Activated T-helper 17 cell treated with anti-CD3 and anti-CD28 coated beads, Interleukin-2, amount 50 U/mL, for 72 hours (primary cell): ENCODE measurements at regions not wholly inside any gene's neighbourhood (a gene's known extent, or its start where the extent isn't known, plus 50 kb on each side); places are given as distances from the start of the nearest gene placed in this dataset.
"Not testable (repeated sequence)": the region's sequence is repeated elsewhere in the genome, so short reads cannot be mapped to it uniquely, and the experiment has no call there.

Source experiments
- ATAC-seq: fragments of 150-1000 bp; cut with Tn5 transposase; replicated peaks from 2 replicates; pipeline ENCODE4 v1.10.0; 2021; ENCODE audit warnings: mild to moderate bottlenecking, moderate library complexity
- H3K27ac Mint-ChIP-seq: one replicate; pipeline ENCODE4 v1.8.0; 2022; ENCODE audit warnings: mixed read lengths
- H3K27me3 Mint-ChIP-seq: one replicate; pipeline ENCODE4 v1.8.0; 2022; ENCODE audit warnings: mixed read lengths
- H3K36me3 Mint-ChIP-seq: one replicate; pipeline ENCODE4 v1.8.0; 2022; ENCODE audit warnings: low read depth, mild to moderate bottlenecking, mixed read lengths
- H3K4me1 Mint-ChIP-seq: one replicate; pipeline ENCODE4 v1.8.0; 2022; ENCODE audit warnings: mixed read lengths
- H3K4me3 Mint-ChIP-seq: one replicate; pipeline ENCODE4 v1.8.0; 2022; ENCODE audit warnings: mild to moderate bottlenecking, mixed read lengths
- H3K9me3 Mint-ChIP-seq: one replicate; pipeline ENCODE4 v1.8.0; 2022; ENCODE audit warnings: mixed read lengths

- no peak overlapping the region for H3K27ac Mint-ChIP-seq
- no peaks in the 10 kb centered on the region for H3K9me3 Mint-ChIP-seq
- ATAC-seq, result no peak
- no peak overlapping the region for H3K4me3 Mint-ChIP-seq
- H3K36me3 Mint-ChIP-seq, result no peaks in the 10 kb centered on the region
- no peaks in the 10 kb centered on the region for H3K4me1 Mint-ChIP-seq
- no peaks in the 10 kb centered on the region for H3K27me3 Mint-ChIP-seq
These were observed 832.3 kb downstream of the RAB28 start for GRCh38 chr4:12651876-12652275.

GRCh38 chr4:12645732-12646131 is 838.4 kb downstream of the RAB28 start:
- no peak for ATAC-seq
- Mint-ChIP-seq H3K4me3 (no peak overlapping the region), H3K27me3 (peaks cover 4% of the 10 kb centered on the region), H3K9me3 (peaks cover 3% of the 10 kb centered on the region), H3K4me1 (no peaks in the 10 kb centered on the region), H3K36me3 (no peaks in the 10 kb centered on the region), H3K27ac (no peak overlapping the region)

- no peak overlapping the region for H3K4me3 Mint-ChIP-seq
- no peaks in the 10 kb centered on the region for H3K4me1 Mint-ChIP-seq
- peaks cover 3% of the 10 kb centered on the region for H3K9me3 Mint-ChIP-seq
- no peak for ATAC-seq
- peaks cover 4% of the 10 kb centered on the region for H3K27me3 Mint-ChIP-seq
- no peak overlapping the region for H3K27ac Mint-ChIP-seq
- no peaks in the 10 kb centered on the region for H3K36me3 Mint-ChIP-seq
These were observed 839.9 kb downstream of the RAB28 start for GRCh38 chr4:12644261-12644660.

GRCh38 chr4:12636191-12636590 is 847.9 kb downstream of the RAB28 start:
- H3K4me3 Mint-ChIP-seq, result no peak overlapping the region
- no peaks in the 10 kb centered on the region for H3K4me1 Mint-ChIP-seq
- H3K9me3 Mint-ChIP-seq, result peaks cover 3% of the 10 kb centered on the region
- no peak for ATAC-seq
- no peaks in the 10 kb centered on the region for H3K36me3 Mint-ChIP-seq
- H3K27ac Mint-ChIP-seq, result no peak overlapping the region
- peaks cover 13% of the 10 kb centered on the region for H3K27me3 Mint-ChIP-seq

GRCh38 chr4:12635629-12636028 is 848.5 kb downstream of the RAB28 start:
- Mint-ChIP-seq H3K36me3 (no peaks in the 10 kb centered on the region), H3K27me3 (peaks cover 18% of the 10 kb centered on the region), H3K4me1 (no peaks in the 10 kb centered on the region), H3K9me3 (peaks cover 3% of the 10 kb centered on the region), H3K4me3 (no peak overlapping the region), H3K27ac (no peak overlapping the region)
- ATAC-seq, result no peak

- Mint-ChIP-seq H3K36me3 (no peaks in the 10 kb centered on the region), H3K4me3 (no peak overlapping the region), H3K27ac (no peak overlapping the region), H3K4me1 (no peaks in the 10 kb centered on the region), H3K27me3 (peaks cover 22% of the 10 kb centered on the region), H3K9me3 (peaks cover 3% of the 10 kb centered on the region)
- ATAC-seq, result peak; percentile 69
These were observed 851.0 kb downstream of the RAB28 start for GRCh38 chr4:12633053-12633651.

- Mint-ChIP-seq H3K36me3 (no peaks in the 10 kb centered on the region), H3K4me3 (no peak overlapping the region)
- ATAC-seq, result no peak
These were observed 868.3 kb downstream of the RAB28 start for GRCh38 chr4:12615822-12616221.

GRCh38 chr4:12612876-12613275 is 871.3 kb downstream of the RAB28 start:
- Mint-ChIP-seq H3K4me3 (no peak overlapping the region), H3K27me3 (no peaks in the 10 kb centered on the region), H3K4me1 (no peaks in the 10 kb centered on the region), H3K27ac (no peak overlapping the region), H3K36me3 (no peaks in the 10 kb centered on the region), H3K9me3 (no peaks in the 10 kb centered on the region)
- no peak for ATAC-seq

More at GRCh38 chr4:12615822-12616221, 868.3 kb downstream of the RAB28 start:
- no peaks in the 10 kb centered on the region for H3K4me1 Mint-ChIP-seq
- no peak overlapping the region for H3K27ac Mint-ChIP-seq
- H3K27me3 Mint-ChIP-seq, result no peaks in the 10 kb centered on the region
- no peaks in the 10 kb centered on the region for H3K9me3 Mint-ChIP-seq

GRCh38 chr4:12609212-12609875 is 874.8 kb downstream of the RAB28 start:
- H3K4me3 Mint-ChIP-seq, H3K4me1 Mint-ChIP-seq, H3K9me3 Mint-ChIP-seq, H3K36me3 Mint-ChIP-seq, ATAC-seq, H3K27ac Mint-ChIP-seq, H3K27me3 Mint-ChIP-seq: not testable (repeated sequence)

- ATAC-seq, result no peak
- H3K4me3 Mint-ChIP-seq, result no peak overlapping the region
- no peaks in the 10 kb centered on the region for H3K36me3 Mint-ChIP-seq
- H3K9me3 Mint-ChIP-seq, result peaks cover 14% of the 10 kb centered on the region
- H3K27ac Mint-ChIP-seq, result no peak overlapping the region
- peaks cover 3% of the 10 kb centered on the region for H3K27me3 Mint-ChIP-seq
- no peaks in the 10 kb centered on the region for H3K4me1 Mint-ChIP-seq
These were observed 888.2 kb downstream of the RAB28 start for GRCh38 chr4:12595986-12596385.

- H3K36me3 Mint-ChIP-seq, result no peaks in the 10 kb centered on the region
- H3K27me3 Mint-ChIP-seq, result peaks cover 3% of the 10 kb centered on the region
- H3K4me1 Mint-ChIP-seq, result no peaks in the 10 kb centered on the region
- H3K9me3 Mint-ChIP-seq, result peaks cover 14% of the 10 kb centered on the region
- H3K4me3 Mint-ChIP-seq, result no peak overlapping the region
- H3K27ac Mint-ChIP-seq, result no peak overlapping the region
- no peak for ATAC-seq
These were observed 888.7 kb downstream of the RAB28 start for GRCh38 chr4:12595489-12595888.

GRCh38 chr4:12588582-12588981 is 895.6 kb downstream of the RAB28 start:
- H3K4me1 Mint-ChIP-seq, result no peaks in the 10 kb centered on the region
- H3K4me3 Mint-ChIP-seq, result no peak overlapping the region
- H3K9me3 Mint-ChIP-seq, result peaks cover 7% of the 10 kb centered on the region
- no peaks in the 10 kb centered on the region for H3K27me3 Mint-ChIP-seq
- no peak overlapping the region for H3K27ac Mint-ChIP-seq
- H3K36me3 Mint-ChIP-seq, result no peaks in the 10 kb centered on the region
- ATAC-seq, result no peak

- Mint-ChIP-seq H3K36me3 (no peaks in the 10 kb centered on the region), H3K27ac (no peak overlapping the region), H3K4me1 (no peaks in the 10 kb centered on the region), H3K4me3 (no peak overlapping the region), H3K9me3 (peaks cover 4% of the 10 kb centered on the region), H3K27me3 (no peaks in the 10 kb centered on the region)
- no peak for ATAC-seq
These were observed 897.7 kb downstream of the RAB28 start for GRCh38 chr4:12586242-12587006.

GRCh38 chr4:12584116-12584875 is 899.8 kb downstream of the RAB28 start:
- no peak overlapping the region for H3K4me3 Mint-ChIP-seq
- H3K36me3 Mint-ChIP-seq, result no peaks in the 10 kb centered on the region
- no peak for ATAC-seq
- H3K9me3 Mint-ChIP-seq, result peaks cover 4% of the 10 kb centered on the region
- no peaks in the 10 kb centered on the region for H3K27me3 Mint-ChIP-seq
- no peaks in the 10 kb centered on the region for H3K4me1 Mint-ChIP-seq
- H3K27ac Mint-ChIP-seq, result no peak overlapping the region
